Common myeloid progenitor, CD34-positive (primary cell): ENCODE measurements at regions not wholly inside any gene's neighbourhood (a gene's known extent, or its start where the extent isn't known, plus 50 kb on each side); places are given as distances from the start of the nearest gene placed in this dataset.

ENCODE experiments used
- CTCF ChIA-PET: fragments of 350-600 bp; sonication (Branson Sonifier 250); formaldehyde crosslinking; loops from one replicate; lab custom pipeline; 2021; ENCODE audit warnings: antibody characterized with exemption; lab: Charles Lee
- POLR2A ChIA-PET: fragments of 350-600 bp; sonication (Branson Sonifier 250); formaldehyde crosslinking; loops from one replicate; lab custom pipeline; 2021; ENCODE audit warnings: antibody characterized with exemption; lab: Charles Lee
- DNase-seq, 3 donors: peaks; one replicate each; pipeline versions ENCODE4 v3.0.0 to v3.0.0-alpha.2; 2013
- H3K27ac ChIP-seq, 2 experiments: 1 replicate in 1 of 2; 2 replicates in 1 of 2; pipeline ENCODE4 v1.7.0; 2013; ENCODE audit warnings: inconsistent platforms in 2 of 2, low read length in 2 of 2, mild to moderate bottlenecking in 2 of 2, low read depth in 1 of 2, moderate library complexity in 1 of 2; ENCODE audit not compliant: severe bottlenecking in 2 of 2, insufficient read depth in 1 of 2, poor library complexity in 1 of 2
- H3K27me3 ChIP-seq, 5 experiments: replicated peaks in 2 of 5; 1 replicate in 3 of 5; 2 replicates in 2 of 5; pipeline versions ENCODE4 v1.6.1 to v1.7.0; 2013; ENCODE audit warnings: low read length in 4 of 5, mild to moderate bottlenecking in 2 of 5, moderate library complexity in 2 of 5, inconsistent platforms in 1 of 5; ENCODE audit not compliant: insufficient read depth in 5 of 5, control insufficient read depth in 4 of 5
- H3K36me3 ChIP-seq, 4 experiments: 1 replicate in 2 of 4; 2 replicates in 2 of 4; pipeline versions ENCODE4 v1.6.1 to v1.7.0; 2013; ENCODE audit warnings: low read length in 3 of 4, control low read depth in 1 of 4, mild to moderate bottlenecking in 1 of 4; ENCODE audit not compliant: control insufficient read depth in 4 of 4, insufficient read depth in 4 of 4
- H3K4me1 ChIP-seq, 4 experiments: 1 replicate in 3 of 4; 2 replicates in 1 of 4; pipeline versions ENCODE4 v1.6.1 to v1.7.1; 2013; ENCODE audit warnings: low read length in 3 of 4, mild to moderate bottlenecking in 3 of 4, control low read depth in 1 of 4, inconsistent platforms in 1 of 4, moderate library complexity in 1 of 4; ENCODE audit not compliant: control insufficient read depth in 4 of 4, insufficient read depth in 4 of 4; ENCODE audit errors: control extremely low read depth in 1 of 4
- H3K4me3 ChIP-seq, 7 experiments: 1 replicate in 4 of 7; 2 replicates in 3 of 7; pipeline versions ENCODE4 v1.5.1 to v1.7.0; 2013; ENCODE audit warnings: mild to moderate bottlenecking in 7 of 7, low read length in 6 of 7, moderate library complexity in 6 of 7, inconsistent platforms in 2 of 7, low read depth in 2 of 7, control low read depth in 1 of 7; ENCODE audit not compliant: insufficient read depth in 4 of 7, control insufficient read depth in 1 of 7; ENCODE audit errors: extremely low read depth in 1 of 7
- H3K9me3 ChIP-seq, 5 experiments: 1 replicate in 4 of 5; 2 replicates in 1 of 5; pipeline versions ENCODE4 v1.6.1 to v1.7.1; 2013; ENCODE audit warnings: low read length in 4 of 5, mild to moderate bottlenecking in 2 of 5, inconsistent platforms in 1 of 5, low read depth in 1 of 5, moderate library complexity in 1 of 5; ENCODE audit not compliant: control insufficient read depth in 4 of 5, insufficient read depth in 2 of 5; ENCODE audit errors: control extremely low read depth in 1 of 5
- WGBS: methylation state at CpG from one replicate; pipeline ENCODE4 v1.1.5; 2013; ENCODE audit not compliant: insufficient coverage; 5-methylcytosine and 5-hydroxymethylcytosine counted together

GRCh38 chr20:22285555-22285954 is 298.8 kb downstream of the FOXA2 start:
- Histone ChIP-seq H3K27ac (no peak overlapping the region), H3K36me3 (no peaks in the 10 kb centered on the region), H3K4me1 (no peaks in the 10 kb centered on the region), H3K9me3 (peaks cover 0 to 2% (median 0%) of the 10 kb centered on the region in 5 experiments), H3K27me3 (peaks cover 0 to 7% (median 4%) of the 10 kb centered on the region in 5 experiments), H3K4me3 (no peak overlapping the region)
- DNase-seq = no peak
- 83% methylated on average over 1 of the region's 1 CpG for WGBS
- ChIA-PET POLR2A (no interaction called here), CTCF (no interaction called here)

DNA sequence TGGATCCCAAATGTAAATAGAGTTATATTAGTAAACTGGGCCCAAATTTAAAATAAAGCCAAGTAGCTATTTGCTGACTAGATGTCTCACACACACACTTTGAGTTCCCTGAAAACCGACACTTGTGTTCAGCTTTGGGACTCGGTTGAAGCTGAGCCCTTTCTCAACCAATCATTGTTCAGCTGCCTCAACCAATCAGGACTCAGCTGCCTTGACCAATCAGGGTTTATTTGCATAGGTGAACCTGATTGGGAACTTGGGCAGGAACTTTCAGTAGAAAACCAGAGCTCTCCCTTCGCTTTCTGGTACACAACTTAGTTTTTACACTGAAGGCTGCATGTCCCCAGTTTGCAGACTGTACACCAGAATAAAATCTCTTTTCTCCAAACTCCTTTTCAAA is 301.7 kb downstream of the FOXA2 start:
- H3K36me3 ChIP-seq = no peaks in the 10 kb centered on the region
- 97% methylated on average over 3 of the region's 3 CpGs for WGBS
- H3K4me3 ChIP-seq = no peak overlapping the region
- peaks cover 0 to 6% (median 0%) of the 10 kb centered on the region in 5 experiments for H3K27me3 ChIP-seq
- peaks cover 0 to 2% (median 0%) of the 10 kb centered on the region in 5 experiments for H3K9me3 ChIP-seq
- POLR2A ChIA-PET = no interaction called here
- H3K4me1 ChIP-seq = no peaks in the 10 kb centered on the region
- no peak for DNase-seq
- CTCF ChIA-PET = no interaction called here
- H3K27ac ChIP-seq = no peak overlapping the region

- Histone ChIP-seq H3K4me1 (no peaks in the 10 kb centered on the region), H3K36me3 (no peaks in the 10 kb centered on the region), H3K27ac (no peak overlapping the region), H3K9me3 (peaks cover 0 to 6% (median 0%) of the 10 kb centered on the region in 5 experiments), H3K4me3 (no peak overlapping the region), H3K27me3 (peaks cover 0 to 5% (median 0%) of the 10 kb centered on the region in 5 experiments)
- DNase-seq = no peak
- CTCF ChIA-PET = no interaction called here
- WGBS = 40% methylated on average over 1 of the region's 4 CpGs
- POLR2A ChIA-PET = no interaction called here
These were observed 310.0 kb downstream of the FOXA2 start for GRCh38 chr20:22274330-22274729.

DNA sequence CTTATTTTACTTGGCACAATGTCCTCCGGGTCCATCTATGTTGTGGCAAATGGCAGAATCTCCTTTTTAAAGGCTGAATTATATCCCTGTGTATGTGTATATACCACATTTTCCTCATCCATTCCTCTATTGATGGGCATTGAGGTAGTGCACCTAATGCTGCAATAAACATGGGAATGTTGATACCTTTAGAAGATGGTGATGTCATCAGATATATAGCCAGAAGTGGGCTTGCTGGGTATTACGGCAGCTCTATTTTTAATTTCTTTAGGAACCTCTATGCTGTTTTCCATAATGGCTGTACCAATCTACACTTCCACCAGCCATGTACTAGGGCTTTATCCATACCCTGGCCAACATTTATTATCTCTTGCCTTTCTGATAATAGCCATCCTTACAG is 315.7 kb downstream of the FOXA2 start:
- Histone ChIP-seq H3K9me3 (no peaks in the 10 kb centered on the region), H3K36me3 (no peaks in the 10 kb centered on the region), H3K4me1 (no peaks in the 10 kb centered on the region), H3K27ac (no peak overlapping the region), H3K27me3 (peaks cover 0 to 8% (median 2%) of the 10 kb centered on the region in 5 experiments), H3K4me3 (no peak overlapping the region)
- ChIA-PET CTCF (no interaction called here), POLR2A (interaction anchor here (0.6 kb wide), 1 partner anchor 243 kb away, joined by 3 read pairs; no protein-coding TSS in a partner anchor)
- no peak for DNase-seq
- WGBS = 100% methylated on average over 1 of the region's 2 CpGs

- POLR2A ChIA-PET = no interaction called here
These were observed 319.5 kb downstream of the FOXA2 start for GRCh38 chr20:22264917-22265316.

GRCh38 chr20:22260506-22260905 is 323.9 kb downstream of the FOXA2 start:
- 100% methylated on average over 1 of the region's 1 CpG for WGBS
- Histone ChIP-seq H3K27ac (no peak overlapping the region), H3K4me3 (no peak overlapping the region), H3K9me3 (no peaks in the 10 kb centered on the region), H3K27me3 (peaks cover 0 to 10% (median 0%) of the 10 kb centered on the region in 5 experiments), H3K4me1 (no peaks in the 10 kb centered on the region), H3K36me3 (no peaks in the 10 kb centered on the region)
- POLR2A ChIA-PET = no interaction called here
- CTCF ChIA-PET = no interaction called here
- DNase-seq = no peak

More at GRCh38 chr20:22264917-22265316, 319.5 kb downstream of the FOXA2 start:
- no peak for DNase-seq
- no peaks in the 10 kb centered on the region for H3K36me3 ChIP-seq
- no peak overlapping the region for H3K4me3 ChIP-seq
- WGBS = 89% methylated on average over 4 of the region's 4 CpGs
- no peaks in the 10 kb centered on the region for H3K4me1 ChIP-seq
- CTCF ChIA-PET = no interaction called here
- H3K9me3 ChIP-seq = no peaks in the 10 kb centered on the region
- no peak overlapping the region for H3K27ac ChIP-seq
- peaks cover 0 to 11% (median 0%) of the 10 kb centered on the region in 5 experiments for H3K27me3 ChIP-seq

GRCh38 chr20:22257912-22258311 is 326.5 kb downstream of the FOXA2 start:
- WGBS = 90% methylated on average over 2 of the region's 6 CpGs
- Histone ChIP-seq H3K4me1 (no peaks in the 10 kb centered on the region), H3K27me3 (peaks cover 0 to 3% (median 0%) of the 10 kb centered on the region in 5 experiments), H3K4me3 (no peak overlapping the region), H3K27ac (no peak overlapping the region), H3K9me3 (no peaks in the 10 kb centered on the region), H3K36me3 (no peaks in the 10 kb centered on the region)
- ChIA-PET POLR2A (no interaction called here), CTCF (no interaction called here)
- no peak for DNase-seq
